ENCODE measurements at regions not wholly inside any gene's neighbourhood (a gene's known extent, or its start where the extent isn't known, plus 50 kb on each side); places are given as distances from the start of the nearest gene placed in this dataset.

- DNase-seq: no peak
Measured at GRCh38 chr10:124301736-124302135, 117.0 kb downstream of the OAT start.

GRCh38 chr10:124300735-124301134 is 118.0 kb downstream of the OAT start:
- no peak for DNase-seq

GRCh38 chr10:124300224-124300623 is 118.5 kb downstream of the OAT start:
- no peak for DNase-seq

DNA sequence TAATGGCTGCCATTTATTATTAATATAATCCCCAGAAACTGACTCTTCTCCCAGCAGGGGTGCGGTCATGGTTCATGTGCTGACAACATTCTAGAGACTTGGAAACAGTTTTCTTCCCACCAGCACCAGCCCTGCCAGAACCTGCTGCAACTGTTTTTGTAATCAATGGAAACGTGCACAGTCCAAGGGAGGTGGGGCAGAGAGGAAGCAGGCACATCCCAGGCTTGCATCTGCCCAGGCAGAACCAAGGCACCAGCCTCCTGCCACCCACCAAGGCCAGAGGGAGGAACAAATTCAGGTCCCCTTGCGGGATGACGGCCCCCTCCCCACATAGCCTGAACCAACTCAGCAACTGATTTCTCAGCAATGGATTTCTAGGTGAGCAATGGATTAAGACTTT is 119.0 kb downstream of the OAT start:
- no peak for DNase-seq

- no peak for DNase-seq
Measured at GRCh38 chr10:124298891-124299290, 119.8 kb downstream of the OAT start.

GRCh38 chr10:124296813-124297788 is 121.6 kb downstream of the OAT start:
- DNase-seq: no peak

- no peak for DNase-seq
Measured at GRCh38 chr10:124296121-124296812, 122.5 kb downstream of the OAT start.

GRCh38 chr10:124294811-124295770 is 123.6 kb downstream of the OAT start:
- no peak for DNase-seq

DNA sequence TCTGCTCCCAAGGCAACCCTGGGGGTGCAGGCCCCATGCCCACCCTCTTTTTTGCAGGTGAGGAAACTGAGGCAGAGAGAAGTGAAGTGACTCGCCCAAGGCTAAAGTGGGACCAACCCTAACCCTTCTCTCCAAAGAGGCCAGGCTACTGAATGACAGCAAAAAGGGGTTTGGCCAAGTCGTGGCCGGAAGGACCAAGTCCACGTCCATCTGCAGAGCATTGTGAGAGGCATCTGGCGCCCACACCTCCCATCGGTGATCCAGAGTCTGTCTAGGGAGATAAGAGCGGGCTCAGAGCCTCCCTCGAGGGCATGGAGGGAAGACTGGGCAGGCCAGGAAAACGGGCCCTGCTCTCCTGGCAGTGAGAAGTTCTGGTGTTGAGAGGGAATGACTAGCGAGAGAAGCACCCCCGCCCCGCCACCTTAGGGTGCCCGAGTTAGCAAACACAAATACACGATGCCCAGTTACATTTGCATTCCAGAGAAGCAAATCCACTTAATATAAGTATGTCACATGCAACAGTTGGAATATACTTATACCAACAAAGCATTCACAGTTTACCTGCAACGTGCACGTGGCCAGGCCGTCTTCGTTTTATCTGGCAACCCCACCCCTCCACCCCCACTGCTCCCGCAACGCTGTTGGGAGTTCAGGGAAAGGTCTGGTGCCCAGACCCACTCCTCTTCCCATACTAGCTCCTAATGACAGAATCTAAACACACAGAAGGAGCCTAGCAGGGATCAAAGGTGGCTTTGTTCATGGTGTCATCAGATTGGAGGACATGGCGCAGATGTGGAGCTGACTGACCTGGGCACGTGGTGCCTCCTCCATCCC is 124.9 kb downstream of the OAT start:
- DNase-seq: no peak

DNA sequence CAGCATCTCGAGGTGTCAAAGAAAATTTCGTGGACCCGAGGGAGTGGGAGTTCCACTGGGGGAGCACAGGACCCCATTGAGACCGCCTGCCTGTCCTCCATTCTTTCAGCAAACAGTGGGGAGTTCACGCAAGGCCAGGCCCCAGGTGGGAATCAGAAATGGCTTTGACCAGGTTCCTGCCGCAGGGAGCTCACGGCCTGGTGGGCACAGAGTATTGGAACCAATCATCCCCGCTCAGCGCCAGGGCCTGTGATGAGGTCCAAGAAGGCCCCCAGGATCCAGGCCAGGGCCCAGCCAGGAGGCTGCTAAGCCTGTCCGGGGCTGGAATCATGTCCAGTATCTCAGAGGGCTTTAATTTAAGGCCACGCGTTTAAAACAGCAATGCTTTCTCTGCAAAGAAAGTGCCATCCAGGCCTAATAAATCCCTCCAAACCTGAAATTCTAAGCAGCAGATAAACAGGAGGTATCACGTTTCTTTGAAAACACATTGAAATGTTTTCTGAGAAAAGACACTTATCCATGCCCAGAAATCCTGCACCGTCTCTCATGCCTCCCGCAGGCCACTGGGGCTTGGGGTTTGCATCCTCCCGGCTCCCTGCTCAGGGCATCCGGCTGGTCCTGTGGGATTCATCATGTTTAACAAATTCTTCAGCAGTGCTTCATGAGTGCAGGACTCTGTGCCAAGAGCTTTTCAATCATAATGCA is 125.7 kb downstream of the OAT start:
- no peak for DNase-seq

- no peak for DNase-seq
Measured at GRCh38 chr10:124291001-124291701, 127.6 kb downstream of the OAT start.

GRCh38 chr10:124289851-124290795 is 128.6 kb downstream of the OAT start:
- DNase-seq: no peak

DNA sequence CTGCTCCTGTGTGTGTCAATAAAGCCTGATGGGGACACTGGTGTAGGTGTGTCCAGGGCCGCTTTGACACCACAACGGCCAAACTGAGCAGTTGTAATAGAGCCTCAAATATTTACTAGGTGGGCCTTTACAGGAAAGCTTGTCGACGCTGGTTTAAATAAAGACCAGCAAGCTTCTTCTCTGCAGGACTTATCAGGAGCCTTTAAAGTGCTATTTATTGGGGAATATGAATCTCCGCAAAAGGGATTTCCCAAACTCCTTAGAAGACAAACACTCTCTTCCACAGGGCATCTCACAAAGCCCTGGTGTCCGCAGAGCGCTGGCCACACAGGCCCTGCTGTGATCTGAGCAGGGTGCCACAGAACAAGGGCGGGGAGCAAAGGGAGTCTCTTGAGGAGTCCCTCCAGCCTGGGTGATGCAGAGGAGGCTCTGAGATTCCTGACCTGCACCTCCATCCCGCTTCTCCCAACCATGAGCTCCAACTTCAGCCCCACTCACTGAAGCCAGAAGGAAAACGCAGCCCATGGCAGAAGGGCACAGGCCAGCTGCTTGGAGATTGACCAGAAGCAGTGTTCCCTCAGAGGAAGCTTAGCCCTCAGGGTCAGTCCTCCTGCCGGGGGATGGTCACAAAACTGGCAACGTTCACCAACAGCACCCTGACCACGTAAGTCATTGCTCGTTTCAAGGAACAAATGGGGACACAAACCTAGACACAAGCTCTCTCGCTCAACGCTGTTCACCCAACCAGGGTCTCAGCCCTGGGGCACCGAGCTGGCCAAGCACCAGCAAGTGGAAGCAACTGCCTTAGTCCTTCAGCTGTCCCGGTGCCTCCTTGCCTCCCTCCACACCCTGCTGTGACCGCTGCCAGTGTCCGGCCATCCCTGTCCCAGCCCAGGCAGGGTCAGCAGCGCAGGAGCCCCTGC is 129.5 kb downstream of the OAT start:
- DNase-seq: no peak

DNA sequence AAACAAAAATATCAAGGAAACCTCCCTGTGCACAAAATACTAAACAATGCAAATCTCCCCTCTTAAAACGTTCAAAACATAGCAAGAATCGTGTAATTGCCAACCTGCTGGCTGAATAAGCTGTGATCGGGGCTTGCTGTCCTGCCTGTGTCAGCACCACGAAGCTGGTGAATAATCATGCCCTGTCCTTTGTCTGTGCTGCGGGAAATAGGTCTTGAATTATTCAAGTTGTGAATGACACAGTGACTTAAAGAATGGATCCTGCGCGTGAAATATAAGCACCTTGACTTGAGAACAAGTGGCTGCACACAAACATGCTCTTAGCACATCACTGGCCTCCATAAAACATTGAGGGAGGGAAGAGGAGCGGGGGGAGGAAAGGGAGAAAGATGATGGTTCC is 130.2 kb downstream of the OAT start:
- DNase-seq: no peak

DNA sequence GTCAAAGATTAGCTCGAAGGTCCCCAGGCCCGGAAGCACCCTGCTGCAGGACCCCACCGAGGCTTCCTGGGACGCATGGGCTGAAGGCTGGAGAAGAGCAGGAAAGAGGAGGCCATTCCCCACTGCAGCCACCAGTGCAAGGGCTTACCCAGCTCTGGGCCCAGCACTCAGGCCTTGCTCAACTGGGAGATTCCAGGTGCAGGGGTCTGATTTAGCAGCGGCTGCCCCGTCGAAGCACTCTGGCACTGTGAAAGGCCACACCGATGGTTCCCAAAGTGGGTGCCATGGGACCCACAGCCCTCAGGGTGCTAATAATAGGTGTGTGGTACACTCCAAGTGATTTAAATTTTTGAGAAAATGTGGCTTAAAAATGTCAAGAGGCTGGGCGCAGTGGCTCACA is 130.9 kb downstream of the OAT start:
- no peak for DNase-seq

GRCh38 chr10:124287071-124287685 is 131.5 kb downstream of the OAT start:
- no peak for DNase-seq

GRCh38 chr10:124286621-124287020 is 132.1 kb downstream of the OAT start:
- no peak for DNase-seq

Measured in stimulated activated CD4-positive, alpha-beta T cell treated with anti-CD3 and anti-CD28 coated beads, Interleukin-12 subunit alpha, Interleukin-12 subunit beta, amount 100 ng/mL, for 4 hours (primary cell).